A549 (cell line): ENCODE measurements at regions not wholly inside any gene's neighbourhood (a gene's known extent, or its start where the extent isn't known, plus 50 kb on each side); places are given as distances from the start of the nearest gene placed in this dataset.

ENCODE experiments used
- CEBPB ChIP-seq, 2 experiments: fragments of >200 bp in 1 of 2; sonication (Bioruptor Twin) in 1 of 2; formaldehyde crosslinking in 1 of 2; IDR thresholded peaks; 2 replicates each; pipeline ENCODE4 v1.6.1; 2012 to 2016
- POLR2A ChIP-seq: IDR thresholded peaks from 2 replicates; pipeline ENCODE4 v1.6.1; 2012; ENCODE audit warnings: mild to moderate bottlenecking, low read length
- TF ChIP-seq, protein P1 (sequence below): IDR thresholded peaks from 2 replicates; pipeline ENCODE4 v1.6.1; 2012
- TF ChIP-seq, protein P2 (sequence below): fragments of >200 bp; sonication (Bioruptor Twin); formaldehyde crosslinking; IDR thresholded peaks from 3 replicates; pipeline ENCODE4 v1.5.1; 2016

DNA sequence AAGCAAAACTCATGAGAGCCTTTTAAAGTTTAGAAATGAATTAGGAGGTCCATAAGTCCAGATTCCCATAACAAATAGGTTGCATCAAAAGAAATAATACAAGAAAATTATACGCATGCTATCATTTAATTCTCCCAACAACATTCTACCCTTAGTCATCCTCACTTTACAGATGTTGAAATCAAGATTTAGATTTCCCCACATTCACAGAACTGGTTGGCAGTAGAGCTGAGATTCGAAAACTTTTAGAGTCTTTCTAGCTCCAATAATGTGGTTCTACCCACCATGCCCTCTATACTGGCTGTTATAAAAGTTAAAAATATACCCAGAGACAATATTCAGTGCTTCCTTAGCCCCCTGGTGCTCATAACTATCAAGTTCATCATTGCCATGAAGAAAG, 56.6 kb upstream of the METAP2 start:
- TF ChIP-seq POLR2A = no peak
- TF ChIP-seq, protein P1, sequence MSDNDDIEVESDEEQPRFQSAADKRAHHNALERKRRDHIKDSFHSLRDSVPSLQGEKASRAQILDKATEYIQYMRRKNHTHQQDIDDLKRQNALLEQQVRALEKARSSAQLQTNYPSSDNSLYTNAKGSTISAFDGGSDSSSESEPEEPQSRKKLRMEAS = no peak
- TF ChIP-seq, protein P2, sequence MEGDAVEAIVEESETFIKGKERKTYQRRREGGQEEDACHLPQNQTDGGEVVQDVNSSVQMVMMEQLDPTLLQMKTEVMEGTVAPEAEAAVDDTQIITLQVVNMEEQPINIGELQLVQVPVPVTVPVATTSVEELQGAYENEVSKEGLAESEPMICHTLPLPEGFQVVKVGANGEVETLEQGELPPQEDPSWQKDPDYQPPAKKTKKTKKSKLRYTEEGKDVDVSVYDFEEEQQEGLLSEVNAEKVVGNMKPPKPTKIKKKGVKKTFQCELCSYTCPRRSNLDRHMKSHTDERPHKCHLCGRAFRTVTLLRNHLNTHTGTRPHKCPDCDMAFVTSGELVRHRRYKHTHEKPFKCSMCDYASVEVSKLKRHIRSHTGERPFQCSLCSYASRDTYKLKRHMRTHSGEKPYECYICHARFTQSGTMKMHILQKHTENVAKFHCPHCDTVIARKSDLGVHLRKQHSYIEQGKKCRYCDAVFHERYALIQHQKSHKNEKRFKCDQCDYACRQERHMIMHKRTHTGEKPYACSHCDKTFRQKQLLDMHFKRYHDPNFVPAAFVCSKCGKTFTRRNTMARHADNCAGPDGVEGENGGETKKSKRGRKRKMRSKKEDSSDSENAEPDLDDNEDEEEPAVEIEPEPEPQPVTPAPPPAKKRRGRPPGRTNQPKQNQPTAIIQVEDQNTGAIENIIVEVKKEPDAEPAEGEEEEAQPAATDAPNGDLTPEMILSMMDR = no peak
- no peak for TF ChIP-seq CEBPB (IDR thresholded peaks at IDR 0.05)
